Endothelial cell of umbilical vein (primary cell): ENCODE measurements at regions not wholly inside any gene's neighbourhood (a gene's known extent, or its start where the extent isn't known, plus 50 kb on each side); places are given as distances from the start of the nearest gene placed in this dataset.

ENCODE experiments used
- BruUV-seq: library from RNA; stranded (reverse); fragments of 400-500 nt; replicated peaks from 2 replicates; lab custom pipeline; 2021; lab: Mats Ljungman, UMichigan
- CTCF ChIA-PET: fragments of 300-600, 350-600 bp; sonication (Branson Sonifier 250); formaldehyde crosslinking; loops from one replicate; lab custom pipeline; 2021; ENCODE audit warnings: antibody characterized with exemption, inconsistent platforms; lab: Charles Lee
- POLR2A ChIA-PET: fragments of 300-600, 350-600 bp; sonication (Branson Sonifier 250); formaldehyde crosslinking; loops from one replicate; lab custom pipeline; 2021; ENCODE audit warnings: antibody characterized with exemption, inconsistent platforms; lab: Charles Lee
- DNase-seq: peaks from one replicate; pipeline ENCODE4 v3.0.0-alpha.2; 2011; ENCODE audit warnings: low read depth, low spot score
- FAIRE-seq: peaks from 2 replicates; lab custom pipeline; 2011; peaks lifted over from hg19 to GRCh38; lab: Jason Lieb, UNC
- H2AFZ ChIP-seq: 2 replicates; pipeline ENCODE4 v1.6.0; 2012; ENCODE audit warnings: low read depth, low read length, control low read depth, inconsistent platforms
- H3K27ac ChIP-seq: 2 replicates; pipeline ENCODE4 v1.5.1; 2011; ENCODE audit warnings: low read depth, mild to moderate bottlenecking, control low read depth, low read length, moderate library complexity; ENCODE audit not compliant: insufficient read depth
- H3K27me3 ChIP-seq, 2 experiments: 2 replicates each; pipeline versions ENCODE4 v1.6.0 to v1.6.1; 2011; ENCODE audit warnings: low read length in 2 of 2, mixed read lengths in 1 of 2; ENCODE audit not compliant: control insufficient read depth in 2 of 2, insufficient read depth in 2 of 2
- H3K36me3 ChIP-seq, 2 experiments: 2 replicates in 1 of 2; 3 replicates in 1 of 2; pipeline ENCODE4 v1.5.1; 2011; ENCODE audit warnings: low read length in 2 of 2, mild to moderate bottlenecking in 1 of 2, moderate library complexity in 1 of 2; ENCODE audit not compliant: control insufficient read depth in 2 of 2, insufficient read depth in 2 of 2; ENCODE audit errors: extremely low read depth in 1 of 2
- H3K4me1 ChIP-seq: 3 replicates; pipeline ENCODE4 v1.5.1; 2011; ENCODE audit warnings: mild to moderate bottlenecking, low read length; ENCODE audit not compliant: control insufficient read depth, insufficient read depth; ENCODE audit errors: extremely low read depth
- H3K4me2 ChIP-seq: 2 replicates; pipeline ENCODE4 v1.6.1; 2011; ENCODE audit warnings: low read length, control low read depth, mixed read lengths; ENCODE audit not compliant: insufficient read depth
- H3K4me3 ChIP-seq, 3 experiments: fragments of 200-600 bp in 1 of 3; sonication (generic), shearing (Covaris generic) in 1 of 3; replicated peaks in 1 of 3; 2 replicates each; pipeline ENCODE4 v1.5.1; 2011 to 2016; ENCODE audit warnings: control low read depth in 3 of 3, low read length in 3 of 3, mild to moderate bottlenecking in 2 of 3, inconsistent platforms in 1 of 3, low read depth in 1 of 3, moderate library complexity in 1 of 3; ENCODE audit not compliant: insufficient read depth in 1 of 3
- H3K79me2 ChIP-seq: 2 replicates; pipeline ENCODE4 v1.6.0; 2012; ENCODE audit warnings: low read length, inconsistent platforms; ENCODE audit not compliant: control insufficient read depth, insufficient read depth
- H3K9ac ChIP-seq: replicated peaks from 2 replicates; pipeline ENCODE3; 2011; ENCODE audit warnings: low read length, control low read depth; ENCODE audit not compliant: insufficient read depth; ENCODE audit errors: extremely low read depth
- H3K9me1 ChIP-seq: replicated peaks from 3 replicates; pipeline ENCODE4 v1.6.0; 2011; ENCODE audit warnings: mild to moderate bottlenecking, low read length; ENCODE audit not compliant: control insufficient read depth, insufficient read depth; ENCODE audit errors: extremely low read depth
- H3K9me3 ChIP-seq: replicated peaks from 2 replicates; pipeline ENCODE4 v1.5.1; 2012; ENCODE audit warnings: low read length, inconsistent platforms; ENCODE audit not compliant: control insufficient read depth, insufficient read depth
- H4K20me1 ChIP-seq: replicated peaks from 2 replicates; pipeline ENCODE3; 2011; ENCODE audit warnings: mild to moderate bottlenecking, low read length; ENCODE audit not compliant: control insufficient read depth, insufficient read depth; ENCODE audit errors: extremely low read depth
- CTCF ChIP-seq, 2 donors: IDR thresholded peaks; 1 replicate in 1 of 2; 2 replicates in 1 of 2; pipeline ENCODE4 v1.5.1; 2011; ENCODE audit warnings: low read length in 2 of 2, mild to moderate bottlenecking in 2 of 2, moderate library complexity in 2 of 2, control low read depth in 1 of 2, inconsistent platforms in 1 of 2, low read depth in 1 of 2; ENCODE audit not compliant: insufficient read depth in 1 of 2; ENCODE audit errors: extremely low read depth in 1 of 2
- EZH2 ChIP-seq: IDR thresholded peaks from 2 replicates; pipeline ENCODE4 v1.6.1; 2012; ENCODE audit warnings: borderline replicate concordance, low read depth, mild to moderate bottlenecking, moderate library complexity, low read length, inconsistent platforms; ENCODE audit not compliant: severe bottlenecking
- FOS ChIP-seq: IDR thresholded peaks from 2 replicates; pipeline ENCODE4 v1.6.1; 2011; ENCODE audit warnings: mild to moderate bottlenecking, low read length, moderate library complexity, borderline replicate concordance; ENCODE audit not compliant: insufficient read depth
- GATA2 ChIP-seq: IDR thresholded peaks from 2 replicates; pipeline ENCODE4 v1.7.0; 2011; ENCODE audit warnings: low read depth, mild to moderate bottlenecking, moderate library complexity, mixed read lengths, low read length; ENCODE audit not compliant: insufficient read length, insufficient read depth
- JUN ChIP-seq: IDR thresholded peaks from 2 replicates; pipeline ENCODE4 v1.6.1; 2011; ENCODE audit warnings: borderline replicate concordance, low read depth; ENCODE audit not compliant: insufficient read length, insufficient read depth
- MAX ChIP-seq: IDR thresholded peaks from 2 replicates; pipeline ENCODE4 v1.6.1; 2011; ENCODE audit not compliant: insufficient read depth, insufficient read length
- MYC ChIP-seq: IDR thresholded peaks from one replicate; pipeline ENCODE4 v1.6.1; 2011; ENCODE audit warnings: mild to moderate bottlenecking, low read depth, low read length
- POLR2A ChIP-seq: IDR thresholded peaks from 2 replicates; pipeline ENCODE4 v1.6.1; 2012; ENCODE audit warnings: low read depth, mild to moderate bottlenecking, control low read depth, low read length
- POLR2AphosphoS5 ChIP-seq: IDR thresholded peaks from 2 replicates; pipeline ENCODE4 v1.6.1; 2012; ENCODE audit warnings: low read depth, mild to moderate bottlenecking, control low read depth, low read length, moderate library complexity; ENCODE audit not compliant: insufficient read depth
- dilution Hi-C: fragments of 300-500 bp; cut with MboI; formaldehyde crosslinking; loops from one replicate; pipeline ENCODE4 v1.15.0; 2019; ENCODE audit warnings: low sequenced_read_pairs; ENCODE audit not compliant: extremely low pct_ligation_motif_present
- intact Hi-C: fragments of 100-400 bp; cut with micrococcal nuclease; formaldehyde crosslinking; loops from one replicate; pipeline ENCODE4 v1.10.0; 2022

GRCh38 chr3:99407257-99407656 is 231.1 kb upstream of the COL8A1 start:
- ChIA-PET POLR2A (no interaction called here), CTCF (no interaction called here)
- FAIRE-seq (no peak), DNase-seq (no peak)
- no peak overlapping the region for H3K27ac ChIP-seq
- H4K20me1 ChIP-seq, result no peaks in the 10 kb centered on the region
- no peak overlapping the region for H3K4me2 ChIP-seq
- dilution Hi-C loops, result no loop called here
- no peaks in the 10 kb centered on the region for H3K79me2 ChIP-seq
- H3K9me1 ChIP-seq, result no peaks in the 10 kb centered on the region
- no peaks in the 10 kb centered on the region for H3K36me3 ChIP-seq
- H3K9me3 ChIP-seq, result no peaks in the 10 kb centered on the region
- BruUV-seq, result no TSS peak
- H3K4me1 ChIP-seq, result peaks cover 13% of the 10 kb centered on the region
- intact Hi-C loops, result no loop called here
- H2AFZ ChIP-seq, result no peak overlapping the region
- H3K9ac ChIP-seq, result no peak overlapping the region
- H3K27me3 ChIP-seq, result no peaks in the 10 kb centered on the region
- no peak for TF ChIP-seq POLR2AphosphoS5
- no peak for TF ChIP-seq FOS
- no peak for TF ChIP-seq MAX
- no peak for TF ChIP-seq CTCF (IDR thresholded peaks at IDR 0.05; ENCODE audit: extremely low read depth in 1 of 2, insufficient read depth in 1 of 2, low read depth in 1 of 2, low read length in 2 of 2)
- no peak overlapping the region for H3K4me3 ChIP-seq

GRCh38 chr3:99402755-99403154 is 235.6 kb upstream of the COL8A1 start:
- Histone ChIP-seq H3K36me3 (no peaks in the 10 kb centered on the region), H3K9me3 (peaks cover 5% of the 10 kb centered on the region), H3K4me2 (no peak overlapping the region), H4K20me1 (no peaks in the 10 kb centered on the region), H3K27me3 (no peaks in the 10 kb centered on the region), H3K79me2 (no peaks in the 10 kb centered on the region), H3K9ac (no peak overlapping the region), H3K4me1 (no peaks in the 10 kb centered on the region), H3K27ac (no peak overlapping the region), H3K4me3 (no peak overlapping the region), H2AFZ (no peak overlapping the region), H3K9me1 (no peaks in the 10 kb centered on the region)
- no peak for DNase-seq
- TF ChIP-seq MAX, result no peak
- no peak for TF ChIP-seq GATA2
- TF ChIP-seq CTCF (IDR thresholded peaks at IDR 0.05; ENCODE audit: extremely low read depth in 1 of 2, insufficient read depth in 1 of 2, low read depth in 1 of 2, low read length in 2 of 2), result no peak
- no peak for TF ChIP-seq FOS
- no peak for TF ChIP-seq POLR2AphosphoS5
- TF ChIP-seq EZH2, result no peak
- no peak for TF ChIP-seq POLR2A
- no peak for TF ChIP-seq JUN
- TF ChIP-seq MYC, result no peak
- BruUV-seq, result no TSS peak
- intact Hi-C loops (no loop called here), dilution Hi-C loops (no loop called here)
- POLR2A ChIA-PET, result no interaction called here
- no peak for FAIRE-seq
- CTCF ChIA-PET, result interaction anchor here (1.0 to 1.2 kb wide), 2 partner anchors 25 to 240 kb away, joined by 3 read pairs; no protein-coding TSS in a partner anchor
